ENCODE measurements at regions not wholly inside any gene's neighbourhood (a gene's known extent, or its start where the extent isn't known, plus 50 kb on each side); places are given as distances from the start of the nearest gene placed in this dataset.
A peak's percentile ranks its signal among the peaks of the same experiment; 100 is the strongest.

DNA sequence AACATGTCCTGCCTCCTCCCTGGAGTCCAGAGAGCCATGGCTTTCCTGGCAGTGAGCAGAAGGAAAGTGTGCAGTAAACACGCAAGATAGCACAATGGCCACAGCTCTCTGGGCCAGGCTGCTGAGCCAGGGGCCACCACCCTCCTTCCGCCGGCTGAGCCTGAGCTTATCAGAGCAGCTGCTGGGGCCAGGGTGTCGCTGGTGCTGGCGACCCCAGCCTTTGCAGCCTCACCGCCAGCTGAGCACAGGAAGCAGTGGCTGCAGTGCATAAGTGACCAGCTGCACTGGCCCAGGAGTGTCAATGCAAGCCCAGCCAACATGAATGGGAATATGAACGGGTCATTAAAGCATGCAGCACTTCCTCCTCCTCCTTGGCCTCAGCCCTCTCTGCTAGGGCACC, 172.0 kb downstream of the ZFP36L2 start:
- CTCF ChIA-PET = no interaction called here
- TF ChIP-seq CTCF (IDR thresholded peaks at IDR 0.05; ENCODE audit: unreplicated experiment) = no peak
- Mint-ChIP-seq H3K36me3 (ENCODE audit: insufficient read depth, unreplicated experiment) (no peaks in the 10 kb centered on the region), H3K9me3 (ENCODE audit: low read depth, unreplicated experiment) (no peaks in the 10 kb centered on the region), H3K4me1 (ENCODE audit: low read depth, unreplicated experiment) (peaks cover 29% of the 10 kb centered on the region), H3K27ac (ENCODE audit: unreplicated experiment) (no peak overlapping the region), H3K27me3 (ENCODE audit: unreplicated experiment) (no peaks in the 10 kb centered on the region), H3K4me3 (ENCODE audit: low read depth, unreplicated experiment) (no peak overlapping the region)
- BruUV-seq (replicated peaks) = no TSS peak
- intact Hi-C loops (cut with micrococcal nuclease; ENCODE audit: unreplicated experiment) = no loop called here
- no peak for DNase-seq

- H3K4me1 Mint-ChIP-seq (ENCODE audit: low read depth, unreplicated experiment) = peaks cover 25% of the 10 kb centered on the region
- CTCF ChIA-PET = no interaction called here
Observed at GRCh38 chr2:43052944-43053306, 173.5 kb downstream of the ZFP36L2 start.

DNA sequence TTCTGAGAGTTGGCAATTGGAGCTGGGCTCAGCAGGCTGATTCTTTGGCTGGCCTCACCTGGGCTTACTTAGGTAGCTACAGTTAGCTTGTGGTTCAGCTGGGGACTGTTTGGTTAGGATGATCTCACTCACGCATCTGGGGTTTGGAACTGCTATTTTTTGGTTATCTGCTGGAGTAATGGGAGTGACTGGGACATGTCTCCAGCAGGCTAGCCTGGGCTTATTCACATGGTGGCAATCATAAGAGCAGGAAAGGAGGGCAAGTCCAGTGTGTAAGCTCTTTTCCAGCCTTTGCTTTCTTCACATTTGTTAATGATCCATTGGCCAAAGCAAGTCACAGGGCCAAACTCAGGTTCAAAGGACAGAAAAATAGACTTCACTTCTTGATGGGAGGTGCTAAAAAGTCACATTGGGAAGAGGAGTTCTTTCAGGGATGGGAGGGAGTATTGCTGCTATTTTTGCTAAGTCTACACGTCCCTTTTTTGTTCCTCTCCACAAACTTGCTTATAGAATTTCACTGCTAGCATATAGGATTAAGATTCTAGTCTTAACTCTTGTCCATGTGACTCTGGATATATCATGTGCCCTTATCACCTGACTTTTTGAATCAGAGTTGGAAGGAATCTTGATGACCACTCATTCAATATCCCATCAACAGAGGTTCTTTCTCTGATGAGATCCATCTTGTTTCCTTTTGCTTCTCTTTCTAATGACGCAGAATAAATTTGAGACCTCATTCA, 174.0 kb downstream of the ZFP36L2 start:
- no peaks in the 10 kb centered on the region for H3K9me3 Mint-ChIP-seq (ENCODE audit: low read depth, unreplicated experiment)
- TF ChIP-seq CTCF (IDR thresholded peaks at IDR 0.05; ENCODE audit: unreplicated experiment) = no peak
- peaks cover 20% of the 10 kb centered on the region for H3K4me1 Mint-ChIP-seq (ENCODE audit: low read depth, unreplicated experiment)
- CTCF ChIA-PET = interaction anchor here (1.4 to 1.8 kb wide), 3 partner anchors 10 to 28 kb away, joined by 4 to 5 read pairs (median 5); no protein-coding TSS in a partner anchor
- DNase-seq = no peak
- BruUV-seq (replicated peaks) = no TSS peak
- H3K4me3 Mint-ChIP-seq (ENCODE audit: low read depth, unreplicated experiment) = no peak overlapping the region
- no peaks in the 10 kb centered on the region for H3K27me3 Mint-ChIP-seq (ENCODE audit: unreplicated experiment)
- H3K36me3 Mint-ChIP-seq (ENCODE audit: insufficient read depth, unreplicated experiment) = no peaks in the 10 kb centered on the region
- no peak overlapping the region for H3K27ac Mint-ChIP-seq (ENCODE audit: unreplicated experiment)
- intact Hi-C loops (cut with micrococcal nuclease; ENCODE audit: unreplicated experiment) = no loop called here

More at GRCh38 chr2:43052944-43053306, 173.5 kb downstream of the ZFP36L2 start:
- no peak for TF ChIP-seq CTCF (IDR thresholded peaks at IDR 0.05; ENCODE audit: unreplicated experiment)
- intact Hi-C loops (cut with micrococcal nuclease; ENCODE audit: unreplicated experiment) = no loop called here
- DNase-seq = no peak
- no peaks in the 10 kb centered on the region for H3K36me3 Mint-ChIP-seq (ENCODE audit: insufficient read depth, unreplicated experiment)
- H3K9me3 Mint-ChIP-seq (ENCODE audit: low read depth, unreplicated experiment) = no peaks in the 10 kb centered on the region
- no TSS peak for BruUV-seq (replicated peaks)
- no peak overlapping the region for H3K27ac Mint-ChIP-seq (ENCODE audit: unreplicated experiment)
- no peak overlapping the region for H3K4me3 Mint-ChIP-seq (ENCODE audit: low read depth, unreplicated experiment)
- H3K27me3 Mint-ChIP-seq (ENCODE audit: unreplicated experiment) = no peaks in the 10 kb centered on the region

DNA sequence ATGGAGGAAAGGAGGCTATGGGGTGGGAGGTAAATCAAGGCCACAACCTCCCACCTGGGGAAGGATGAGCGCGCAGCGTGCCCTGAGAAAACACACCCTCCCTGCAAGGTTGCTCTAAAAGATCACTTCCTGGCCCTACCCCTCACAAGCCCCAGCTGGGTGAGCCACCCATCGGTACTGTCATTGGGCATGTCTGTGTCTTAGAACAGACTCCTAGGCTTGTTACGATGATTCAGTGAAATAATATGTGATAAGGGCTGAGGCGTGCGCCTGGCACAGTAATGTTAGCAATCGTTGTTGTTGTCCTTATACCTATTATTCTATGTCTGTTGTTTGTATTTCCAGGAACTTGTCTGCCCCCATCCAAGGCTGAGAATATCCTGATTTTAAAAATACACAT, 175.1 kb downstream of the ZFP36L2 start:
- BruUV-seq (replicated peaks) = no TSS peak
- H3K4me1 Mint-ChIP-seq (ENCODE audit: low read depth, unreplicated experiment) = peaks cover 28% of the 10 kb centered on the region
- intact Hi-C loops (cut with micrococcal nuclease; ENCODE audit: unreplicated experiment) = no loop called here
- CTCF ChIA-PET = interaction anchor here (1.4 to 1.8 kb wide), 3 partner anchors 9 to 27 kb away, joined by 4 to 5 read pairs (median 5); no protein-coding TSS in a partner anchor
- H3K27ac Mint-ChIP-seq (ENCODE audit: unreplicated experiment) = no peak overlapping the region
- no peaks in the 10 kb centered on the region for H3K9me3 Mint-ChIP-seq (ENCODE audit: low read depth, unreplicated experiment)
- DNase-seq = peak; percentile 62
- H3K27me3 Mint-ChIP-seq (ENCODE audit: unreplicated experiment) = no peaks in the 10 kb centered on the region
- no peak for TF ChIP-seq CTCF (IDR thresholded peaks at IDR 0.05; ENCODE audit: unreplicated experiment)
- no peaks in the 10 kb centered on the region for H3K36me3 Mint-ChIP-seq (ENCODE audit: insufficient read depth, unreplicated experiment)
- H3K4me3 Mint-ChIP-seq (ENCODE audit: low read depth, unreplicated experiment) = no peak overlapping the region

All from Calu3 (cell line).